HEK293T (cell line): ENCODE measurements at regions not wholly inside any gene's neighbourhood (a gene's known extent, or its start where the extent isn't known, plus 50 kb on each side); places are given as distances from the start of the nearest gene placed in this dataset.

ENCODE experiments used
- ARNT ChIP-seq: fragments of 450-650 bp; IDR thresholded peaks from 2 replicates; pipeline ENCODE4 v1.6.1; 2017; ENCODE audit warnings: mild to moderate bottlenecking
- BHLHE40 ChIP-seq: fragments of 450-650 bp; IDR thresholded peaks from 2 replicates; pipeline ENCODE4 v1.6.1; 2016; ENCODE audit warnings: mild to moderate bottlenecking, moderate library complexity, borderline replicate concordance
- CTBP1 ChIP-seq: fragments of 450-650 bp; IDR thresholded peaks from 2 replicates; pipeline ENCODE4 v1.6.1; 2016; ENCODE audit warnings: borderline replicate concordance
- ELF4 ChIP-seq: fragments of 450-650 bp; IDR thresholded peaks from 2 replicates; pipeline ENCODE4 v1.6.1; 2017; ENCODE audit warnings: antibody characterized with exemption
- FOXA1 ChIP-seq: fragments of 450-650 bp; IDR thresholded peaks from 2 replicates; pipeline ENCODE4 v1.6.1; 2016; ENCODE audit warnings: mild to moderate bottlenecking
- FOXK2 ChIP-seq: fragments of 450-650 bp; IDR thresholded peaks from 2 replicates; pipeline ENCODE4 v1.6.1; 2016; ENCODE audit warnings: mild to moderate bottlenecking
- FOXM1 ChIP-seq: fragments of 450-650 bp; IDR thresholded peaks from 2 replicates; pipeline ENCODE4 v1.6.1; 2017; ENCODE audit warnings: mild to moderate bottlenecking, borderline replicate concordance
- HDGF ChIP-seq: fragments of 450-650 bp; IDR thresholded peaks from 2 replicates; pipeline ENCODE4 v1.6.1; 2017; ENCODE audit warnings: antibody characterized with exemption, borderline replicate concordance
- LEF1 ChIP-seq: fragments of 450-650 bp; IDR thresholded peaks from 2 replicates; pipeline ENCODE4 v1.6.1; 2017; ENCODE audit warnings: mild to moderate bottlenecking, borderline replicate concordance
- NFRKB ChIP-seq: fragments of 450-650 bp; IDR thresholded peaks from 2 replicates; pipeline ENCODE4 v1.6.1; 2016; ENCODE audit warnings: mild to moderate bottlenecking, moderate library complexity
- SP1 ChIP-seq: fragments of 450-650 bp; IDR thresholded peaks from 2 replicates; pipeline ENCODE4 v1.6.1; 2017
- SUZ12 ChIP-seq: fragments of 450-650 bp; IDR thresholded peaks from 2 replicates; pipeline ENCODE4 v1.6.1; 2016; ENCODE audit warnings: mild to moderate bottlenecking
- TARDBP ChIP-seq: fragments of 450-650 bp; IDR thresholded peaks from 2 replicates; pipeline ENCODE4 v1.6.1; 2016

GRCh38 chr12:17370621-17371020 is 719.4 kb downstream of the RERGL start:
- TF ChIP-seq BHLHE40 (no peak), SP1 (no peak), ELF4 (no peak), CTBP1 (no peak), SUZ12 (no peak), NFRKB (no peak), FOXK2 (no peak), FOXM1 (no peak), TARDBP (no peak), FOXA1 (no peak), LEF1 (no peak), ARNT (no peak), HDGF (no peak)
